OCI-LY7 (cell line): ENCODE measurements at regions not wholly inside any gene's neighbourhood (a gene's known extent, or its start where the extent isn't known, plus 50 kb on each side); places are given as distances from the start of the nearest gene placed in this dataset.

Experiments used
- BruUV-seq: library from RNA; stranded (reverse); fragments of 400-500 nt; replicated peaks from 2 replicates; lab custom pipeline; 2021; lab: Mats Ljungman, UMichigan
- CTCF ChIA-PET: fragments of 300-600 bp; sonication (Branson Sonifier 250); formaldehyde crosslinking; loops from one replicate; lab custom pipeline; 2022; ENCODE audit warnings: antibody characterized with exemption; ENCODE audit not compliant: unreplicated experiment; lab: Charles Lee
- POLR2A ChIA-PET: fragments of 300-600 bp; sonication (Branson Sonifier 250); formaldehyde crosslinking; loops from one replicate; lab custom pipeline; 2022; ENCODE audit warnings: antibody characterized with exemption; lab: Charles Lee
- DNase-seq: peaks from one replicate; pipeline ENCODE4 v3.0.0-alpha.2; 2015; ENCODE audit warnings: low spot score
- H2AFZ ChIP-seq: fragments of 200-600 bp; sonication (generic), shearing (Covaris generic); 2 replicates; pipeline ENCODE4 v1.6.1; 2014; ENCODE audit warnings: mild to moderate bottlenecking, antibody characterized with exemption, low read length, moderate library complexity
- H3K27ac ChIP-seq: fragments of 200-600 bp; sonication (generic); 2 replicates; pipeline ENCODE4 v1.5.1; 2014; ENCODE audit warnings: mixed run types, low read depth, mild to moderate bottlenecking, moderate library complexity, low read length, inconsistent platforms; ENCODE audit not compliant: poor library complexity, severe bottlenecking
- H3K36me3 ChIP-seq: fragments of 200-600 bp; sonication (generic); 2 replicates; pipeline ENCODE4 v1.6.1; 2014; ENCODE audit warnings: mild to moderate bottlenecking, antibody characterized with exemption, low read length, moderate library complexity, mixed read lengths; ENCODE audit not compliant: insufficient read depth
- H3K4me1 ChIP-seq: fragments of 200-600 bp; sonication (generic); 2 replicates; pipeline ENCODE4 v1.5.1; 2014; ENCODE audit warnings: mild to moderate bottlenecking, low read length; ENCODE audit not compliant: insufficient read depth, poor library complexity, severe bottlenecking
- H3K4me2 ChIP-seq: fragments of 200-600 bp; sonication (generic); 2 replicates; pipeline ENCODE4 v1.6.1; 2014; ENCODE audit warnings: mild to moderate bottlenecking, low read length
- H3K4me3 ChIP-seq: fragments of 200-600 bp; sonication (generic); 2 replicates; pipeline ENCODE4 v1.5.1; 2014; ENCODE audit warnings: mild to moderate bottlenecking, low read depth, low read length; ENCODE audit not compliant: poor library complexity, severe bottlenecking
- H3K79me2 ChIP-seq: fragments of 200-600 bp; sonication (generic); 2 replicates; pipeline ENCODE4 v1.6.1; 2016; ENCODE audit warnings: low read depth, mild to moderate bottlenecking, low read length, moderate library complexity, mixed read lengths; ENCODE audit not compliant: insufficient read depth
- H3K9me2 ChIP-seq: fragments of 200-600 bp; sonication (generic); 2 replicates; pipeline ENCODE4 v1.6.1; 2016; ENCODE audit warnings: mild to moderate bottlenecking, low read length, mixed read lengths; ENCODE audit not compliant: insufficient read depth
- H3K9me3 ChIP-seq: fragments of 200-600 bp; sonication (generic); 2 replicates; pipeline ENCODE4 v1.6.1; 2014; ENCODE audit warnings: mild to moderate bottlenecking, mixed run types, low read length, mixed read lengths
- H4K20me1 ChIP-seq: fragments of 200-600 bp; sonication (generic); 2 replicates; pipeline ENCODE4 v1.6.1; 2014; ENCODE audit warnings: mild to moderate bottlenecking, antibody characterized with exemption, low read length, moderate library complexity, mixed read lengths; ENCODE audit not compliant: insufficient read depth
- EZH2phosphoT487 ChIP-seq: fragments of 200-600 bp; sonication (generic); IDR thresholded peaks from 2 replicates; pipeline ENCODE4 v1.6.1; 2018; ENCODE audit warnings: low read depth, borderline replicate concordance, mild to moderate bottlenecking, mixed run types, antibody characterized with exemption, low read length, moderate library complexity, mixed read lengths
- intact Hi-C: fragments of 100-400 bp; cut with micrococcal nuclease; formaldehyde crosslinking; loops from one replicate; pipeline ENCODE4 v1.10.0; 2022; ENCODE audit not compliant: unreplicated experiment
- TF ChIP-seq, protein P1 (sequence below): fragments of 200-600 bp; sonication (generic); conservative IDR thresholded peaks from 2 replicates; pipeline ENCODE4 v1.5.1; 2014; ENCODE audit warnings: mild to moderate bottlenecking, antibody characterized with exemption, low read length, moderate library complexity, mixed read lengths

DNA sequence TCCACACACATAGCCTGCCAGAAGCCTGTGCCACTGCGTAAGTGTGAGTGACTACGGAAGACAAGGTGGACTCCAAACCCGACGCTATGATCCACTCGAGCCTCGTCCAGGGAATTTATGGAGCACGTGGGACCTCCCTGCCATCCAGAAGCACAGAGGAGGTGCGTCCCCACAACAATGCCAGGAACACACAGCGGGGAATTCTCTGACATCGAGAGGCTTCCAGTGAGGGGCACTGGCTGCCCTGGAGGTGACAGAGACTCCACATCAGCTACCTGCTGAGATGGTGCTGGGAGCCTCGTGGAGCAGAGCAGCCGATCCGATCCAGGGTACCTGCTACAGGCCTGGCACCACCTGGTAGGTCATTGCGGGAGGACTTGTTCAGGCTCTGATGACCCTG, 72.2 kb upstream of the INSIG1 start:
- H3K4me3 ChIP-seq = no peak overlapping the region
- no peak for DNase-seq
- H2AFZ ChIP-seq = no peak overlapping the region
- no TSS peak for BruUV-seq
- POLR2A ChIA-PET = no interaction called here
- no peak overlapping the region for H3K27ac ChIP-seq
- CTCF ChIA-PET = no interaction called here
- H3K9me3 ChIP-seq = no peaks in the 10 kb centered on the region
- intact Hi-C loops = no loop called here
- no peaks in the 10 kb centered on the region for H3K4me1 ChIP-seq
- H3K9me2 ChIP-seq = no peaks in the 10 kb centered on the region
- TF ChIP-seq, protein P1, sequence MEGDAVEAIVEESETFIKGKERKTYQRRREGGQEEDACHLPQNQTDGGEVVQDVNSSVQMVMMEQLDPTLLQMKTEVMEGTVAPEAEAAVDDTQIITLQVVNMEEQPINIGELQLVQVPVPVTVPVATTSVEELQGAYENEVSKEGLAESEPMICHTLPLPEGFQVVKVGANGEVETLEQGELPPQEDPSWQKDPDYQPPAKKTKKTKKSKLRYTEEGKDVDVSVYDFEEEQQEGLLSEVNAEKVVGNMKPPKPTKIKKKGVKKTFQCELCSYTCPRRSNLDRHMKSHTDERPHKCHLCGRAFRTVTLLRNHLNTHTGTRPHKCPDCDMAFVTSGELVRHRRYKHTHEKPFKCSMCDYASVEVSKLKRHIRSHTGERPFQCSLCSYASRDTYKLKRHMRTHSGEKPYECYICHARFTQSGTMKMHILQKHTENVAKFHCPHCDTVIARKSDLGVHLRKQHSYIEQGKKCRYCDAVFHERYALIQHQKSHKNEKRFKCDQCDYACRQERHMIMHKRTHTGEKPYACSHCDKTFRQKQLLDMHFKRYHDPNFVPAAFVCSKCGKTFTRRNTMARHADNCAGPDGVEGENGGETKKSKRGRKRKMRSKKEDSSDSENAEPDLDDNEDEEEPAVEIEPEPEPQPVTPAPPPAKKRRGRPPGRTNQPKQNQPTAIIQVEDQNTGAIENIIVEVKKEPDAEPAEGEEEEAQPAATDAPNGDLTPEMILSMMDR = no peak
- TF ChIP-seq EZH2phosphoT487 = no peak
- H4K20me1 ChIP-seq = no peaks in the 10 kb centered on the region; the same call in 1 of the 2 replicates
- H3K79me2 ChIP-seq = no peaks in the 10 kb centered on the region
- no peak overlapping the region for H3K4me2 ChIP-seq
- H3K36me3 ChIP-seq = no peaks in the 10 kb centered on the region

DNA sequence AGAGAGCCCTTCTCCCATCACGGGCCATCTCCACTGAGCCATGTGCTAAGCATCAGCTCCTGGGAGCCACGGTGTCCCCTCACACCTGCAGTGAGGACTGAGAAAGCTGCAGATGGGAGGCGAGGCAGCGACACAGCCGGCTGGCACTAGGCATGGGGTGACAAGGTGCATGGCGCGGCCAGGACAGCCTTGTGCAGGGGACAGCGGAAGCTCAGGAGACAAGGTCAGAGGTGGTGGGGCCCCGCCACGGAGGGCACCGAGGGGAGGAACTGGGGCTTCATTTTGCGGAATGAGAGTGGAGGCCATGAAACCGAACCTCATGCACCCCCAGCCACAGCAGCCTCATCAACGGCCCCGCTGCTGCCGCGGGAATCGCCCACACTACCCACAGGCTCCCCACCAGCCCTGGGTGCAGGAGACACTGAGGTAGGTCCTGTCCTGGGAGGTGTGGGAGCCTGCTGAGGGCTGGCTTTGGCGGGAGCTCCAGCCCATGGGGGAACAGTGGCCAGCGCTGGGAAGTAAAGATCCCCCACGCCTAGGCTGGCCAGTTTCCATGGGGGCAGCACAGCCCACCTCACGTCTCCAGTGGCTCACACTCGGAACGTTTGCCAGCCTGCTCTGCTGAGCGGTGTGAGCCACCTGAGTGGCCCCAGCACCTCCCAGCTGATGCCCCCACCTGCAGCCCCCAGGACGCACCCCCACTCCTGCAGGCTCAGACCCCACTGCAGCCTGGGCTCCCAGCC, 71.2 kb upstream of the INSIG1 start:
- no peak overlapping the region for H3K4me2 ChIP-seq
- H3K4me3 ChIP-seq = no peak overlapping the region
- no peaks in the 10 kb centered on the region for H3K9me2 ChIP-seq
- no peak overlapping the region for H2AFZ ChIP-seq
- no TSS peak for BruUV-seq
- TF ChIP-seq, protein P1 = no peak
- no peak for TF ChIP-seq EZH2phosphoT487
- no peak for DNase-seq
- H4K20me1 ChIP-seq = no peaks in the 10 kb centered on the region; the same call in 1 of the 2 replicates
- no peaks in the 10 kb centered on the region for H3K4me1 ChIP-seq
- CTCF ChIA-PET = no interaction called here
- H3K9me3 ChIP-seq = no peaks in the 10 kb centered on the region
- POLR2A ChIA-PET = no interaction called here
- no peak overlapping the region for H3K27ac ChIP-seq
- H3K79me2 ChIP-seq = no peaks in the 10 kb centered on the region
- H3K36me3 ChIP-seq = no peaks in the 10 kb centered on the region
- intact Hi-C loops = no loop called here
